Stimulated activated CD8-positive, alpha-beta memory T cell treated with anti-CD3 and anti-CD28 coated beads, Interleukin-12 subunit alpha, Interleukin-12 subunit beta, amount 100 ng/mL, for 4 hours (primary cell): ENCODE measurements at regions not wholly inside any gene's neighbourhood (a gene's known extent, or its start where the extent isn't known, plus 50 kb on each side); places are given as distances from the start of the nearest gene placed in this dataset.
"Not testable (repeated sequence)": the region's sequence is repeated elsewhere in the genome, so short reads cannot be mapped to it uniquely, and the experiment has no call there.

ENCODE experiments used
- DNase-seq: peaks from one replicate; pipeline ENCODE4 v3.0.0-alpha.2; 2020; ENCODE audit warnings: low read depth

DNA sequence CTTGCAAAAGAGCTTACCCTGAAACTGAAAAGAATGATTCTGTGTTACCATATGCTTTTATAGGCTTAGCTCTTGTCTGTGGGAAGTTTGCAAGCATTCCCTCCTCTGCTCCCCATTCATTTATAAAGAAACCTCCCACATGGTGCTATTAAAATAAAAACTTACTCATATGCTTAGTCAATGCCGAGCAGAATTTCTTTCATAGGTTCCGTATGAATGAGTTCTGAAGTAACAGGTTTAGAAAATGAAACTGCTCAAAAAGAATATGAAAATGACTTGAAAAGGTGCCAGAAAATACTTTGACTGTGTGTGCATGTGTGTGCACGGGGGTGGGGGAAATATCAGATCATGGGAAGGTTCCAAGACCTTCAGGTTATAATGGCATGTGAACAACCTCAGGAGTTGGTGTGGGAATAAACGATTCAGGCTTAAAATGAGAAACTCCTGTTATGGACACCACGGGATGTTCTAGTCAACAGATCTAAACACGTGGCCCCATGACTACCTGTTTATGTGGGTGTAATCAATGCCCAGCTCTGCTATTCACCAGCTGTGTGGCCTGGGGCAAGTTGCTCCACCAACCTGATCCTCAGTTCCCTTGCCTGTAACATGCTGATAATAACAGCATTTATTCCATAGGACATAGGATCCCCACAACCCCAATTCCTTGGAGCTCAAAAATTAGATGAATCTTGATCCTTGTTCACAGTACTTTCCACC is 293.7 kb upstream of the PLGLB1 start:
- DNase-seq, result not testable (repeated sequence)

DNA sequence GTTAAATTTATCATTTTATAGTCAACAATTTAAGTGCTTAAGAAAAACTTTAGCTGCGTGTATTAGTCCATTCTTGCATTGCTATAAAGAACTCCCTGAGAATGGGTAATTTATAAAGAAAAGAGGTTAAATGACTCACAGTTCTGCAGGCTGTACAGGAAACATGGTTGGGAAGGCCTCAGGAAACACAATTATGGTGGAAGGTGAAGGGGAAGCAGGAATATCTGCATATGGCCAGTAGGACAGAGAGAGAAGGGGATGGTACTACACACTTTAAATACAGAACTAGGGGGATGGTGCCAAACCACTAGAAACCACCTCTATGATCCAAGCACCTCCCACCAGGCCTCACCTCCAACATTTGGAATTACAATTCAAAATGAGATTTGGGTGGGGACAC is 295.5 kb upstream of the PLGLB1 start:
- DNase-seq, result not testable (repeated sequence)

DNA sequence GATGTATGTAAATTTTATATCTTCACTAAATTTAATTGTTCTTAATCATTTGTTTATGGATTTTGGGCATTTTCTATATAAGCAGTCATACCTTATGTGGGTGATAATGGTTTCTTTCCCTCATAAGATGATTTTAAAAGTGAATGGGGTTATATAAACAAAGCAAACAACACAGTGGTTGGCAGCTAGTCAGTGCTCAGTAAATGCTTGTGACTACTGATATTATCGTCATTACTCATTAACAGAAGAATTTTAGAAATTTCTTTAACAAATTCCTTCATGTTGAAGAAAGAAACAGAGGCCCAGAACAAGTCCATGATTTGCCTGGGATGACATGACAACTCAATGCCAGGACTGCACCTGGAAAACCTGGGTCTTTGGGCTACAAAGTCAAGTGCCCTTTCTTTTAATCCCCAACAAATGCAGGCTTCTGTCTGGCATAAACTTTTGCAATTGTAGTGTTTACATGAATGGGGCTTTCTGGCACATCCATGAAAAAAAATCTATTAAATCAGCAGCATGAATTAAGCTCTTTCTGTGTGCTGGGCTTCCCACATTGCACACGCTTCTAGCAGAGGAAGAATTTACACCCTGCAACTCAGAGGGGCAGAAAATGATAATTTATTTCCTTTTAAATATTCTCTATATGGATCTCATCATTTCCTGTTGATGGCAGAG is 297.3 kb upstream of the PLGLB1 start:
- not testable (repeated sequence) for DNase-seq

DNA sequence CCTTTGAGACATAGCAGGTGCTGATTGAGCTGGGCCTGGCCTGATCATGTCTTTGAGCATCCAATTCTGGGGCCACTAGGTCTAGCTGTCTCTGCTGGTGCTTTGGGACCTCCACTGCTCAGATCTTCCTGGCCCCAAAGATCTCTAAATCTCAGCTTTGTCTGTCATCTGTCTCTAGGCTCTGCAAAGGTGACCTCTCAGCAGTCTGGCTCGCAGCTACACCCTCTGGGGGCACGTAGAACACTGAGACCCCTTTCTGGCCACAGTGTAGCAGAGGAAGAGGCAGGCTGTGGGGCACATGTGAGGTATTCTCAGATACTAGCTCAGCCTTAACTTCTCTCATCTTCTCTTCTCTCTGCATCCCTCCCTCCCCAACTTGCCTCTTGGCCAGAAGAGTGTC is 298.1 kb upstream of the PLGLB1 start:
- not testable (repeated sequence) for DNase-seq

DNA sequence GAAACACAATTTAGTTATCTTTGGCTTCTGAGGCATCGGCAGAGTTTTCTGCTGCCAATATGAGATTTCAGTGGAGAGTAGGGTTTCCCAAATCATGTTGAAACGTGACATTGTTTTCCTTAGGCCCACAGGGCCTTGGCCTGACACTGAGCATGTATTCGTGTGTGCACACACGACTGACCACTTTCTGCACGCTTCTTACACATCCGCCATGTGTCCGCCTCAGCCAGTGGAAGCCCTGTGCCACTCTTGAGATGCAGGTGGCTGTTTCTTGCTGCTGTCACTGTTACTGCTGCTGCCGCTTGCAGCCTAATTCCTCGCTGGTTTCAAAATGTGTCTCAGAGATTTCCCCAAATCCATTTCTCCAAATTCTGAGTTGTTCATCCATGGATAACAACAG is 299.6 kb upstream of the PLGLB1 start:
- not testable (repeated sequence) for DNase-seq

DNA sequence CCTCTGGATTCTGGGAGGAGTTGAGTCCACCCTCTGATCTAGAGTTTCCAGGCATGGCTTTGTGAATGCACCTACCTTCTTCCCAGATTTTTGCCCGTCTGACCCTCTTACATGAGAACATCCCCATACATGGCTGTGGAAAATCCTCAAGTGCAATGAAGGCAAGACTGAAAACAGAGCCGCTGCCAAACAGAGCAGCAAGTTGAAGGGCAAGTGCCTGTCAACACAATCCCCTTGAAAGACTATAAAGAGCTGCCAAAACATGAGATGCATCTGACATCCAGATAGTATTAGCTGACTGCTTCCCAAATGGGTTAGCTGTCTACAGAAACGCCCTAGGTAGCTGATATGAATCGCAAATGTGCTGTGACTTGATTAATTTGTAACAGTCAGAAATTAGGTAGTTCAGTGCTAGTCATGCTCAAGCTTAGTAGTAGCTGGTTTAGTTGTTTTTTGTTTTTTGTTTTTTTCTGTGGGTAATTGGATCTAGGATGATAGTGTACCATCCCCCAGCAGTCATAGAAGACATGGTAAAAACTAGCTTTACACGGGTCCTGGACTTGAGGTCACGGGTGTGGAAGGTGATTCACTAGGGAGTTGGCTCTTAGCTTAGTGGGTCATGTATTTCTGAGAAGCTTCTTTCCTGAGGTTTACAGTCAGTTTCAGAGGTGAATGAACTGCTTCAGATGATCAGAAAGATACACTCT is 302.8 kb upstream of the PLGLB1 start:
- not testable (repeated sequence) for DNase-seq

DNA sequence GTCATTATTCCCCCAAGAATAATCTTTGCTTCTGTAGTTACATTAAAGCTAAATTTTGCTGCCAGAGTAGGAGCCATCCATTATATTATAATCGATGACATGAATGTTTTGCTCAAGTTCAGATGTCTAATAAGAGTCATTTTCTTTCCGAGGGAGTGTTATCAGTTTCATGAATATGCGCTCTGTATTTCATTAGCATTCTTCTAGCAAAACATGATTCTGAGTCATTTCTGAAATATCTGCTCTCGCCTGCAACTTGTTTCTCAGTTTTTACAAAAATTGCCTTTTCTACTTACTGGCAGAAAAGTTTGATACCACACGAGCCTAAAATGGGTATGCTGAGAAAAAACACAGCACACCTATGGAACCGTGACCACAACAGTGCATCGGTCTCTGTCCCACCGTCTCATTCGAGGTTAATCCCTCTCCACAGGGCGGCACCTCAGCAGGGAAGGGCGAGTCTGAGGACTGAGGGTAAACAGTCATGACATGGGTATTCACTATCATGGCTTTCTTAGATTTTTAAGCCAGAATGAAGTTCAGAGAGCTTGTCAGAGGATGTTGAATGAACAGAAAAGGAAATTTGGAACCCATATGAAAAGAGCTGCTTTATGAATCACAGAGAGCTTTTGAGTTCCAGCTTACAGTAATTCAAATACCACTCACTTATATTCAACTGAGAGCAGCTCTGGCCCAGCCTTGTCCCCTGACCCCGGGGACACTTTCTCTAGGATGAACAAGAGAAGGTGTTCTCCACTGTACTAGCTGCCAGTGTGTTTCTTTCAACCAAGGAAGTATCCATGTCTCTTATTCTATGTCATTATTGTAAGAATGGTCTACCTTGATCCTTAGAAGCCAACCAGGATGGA is 303.6 kb upstream of the PLGLB1 start:
- DNase-seq, result not testable (repeated sequence)

DNA sequence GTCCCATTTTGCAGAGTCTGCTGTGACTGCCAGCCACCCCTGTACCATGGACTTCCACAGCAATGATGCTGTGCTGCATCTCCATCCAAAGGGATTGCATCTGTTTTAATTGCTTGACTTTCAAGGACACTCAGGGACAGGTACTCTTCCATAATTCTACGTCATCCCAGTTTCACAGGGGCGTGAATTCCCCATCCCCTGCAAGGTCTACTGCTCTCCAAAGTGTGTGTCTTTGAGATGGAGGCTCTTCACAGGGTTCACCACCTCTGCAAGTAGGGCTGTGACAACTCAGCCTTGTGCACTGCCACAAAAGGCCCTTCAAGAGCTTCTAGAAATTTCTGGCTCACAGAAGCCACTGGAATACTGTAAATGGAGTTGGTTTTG is 304.3 kb upstream of the PLGLB1 start:
- not testable (repeated sequence) for DNase-seq

DNA sequence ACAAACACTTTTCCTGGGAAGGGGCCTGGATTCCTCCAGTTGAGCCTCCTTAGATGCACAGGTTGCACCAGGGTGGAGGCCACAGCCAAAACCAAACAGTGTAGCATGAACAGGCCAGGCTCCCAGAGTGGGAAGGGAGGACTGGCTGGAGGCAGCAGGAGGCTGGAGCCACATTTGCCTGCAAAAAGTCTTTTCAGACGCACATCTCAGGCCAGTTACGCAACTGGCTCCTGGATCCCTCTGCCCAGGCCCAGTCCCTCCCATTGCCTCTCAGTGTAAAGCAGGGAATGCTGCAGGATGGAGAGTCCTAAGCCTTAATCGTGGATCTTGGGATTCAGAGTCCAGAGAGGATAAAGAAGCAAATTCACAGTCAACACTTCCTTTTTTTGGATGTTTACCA is 305.1 kb upstream of the PLGLB1 start:
- DNase-seq, result not testable (repeated sequence)

DNA sequence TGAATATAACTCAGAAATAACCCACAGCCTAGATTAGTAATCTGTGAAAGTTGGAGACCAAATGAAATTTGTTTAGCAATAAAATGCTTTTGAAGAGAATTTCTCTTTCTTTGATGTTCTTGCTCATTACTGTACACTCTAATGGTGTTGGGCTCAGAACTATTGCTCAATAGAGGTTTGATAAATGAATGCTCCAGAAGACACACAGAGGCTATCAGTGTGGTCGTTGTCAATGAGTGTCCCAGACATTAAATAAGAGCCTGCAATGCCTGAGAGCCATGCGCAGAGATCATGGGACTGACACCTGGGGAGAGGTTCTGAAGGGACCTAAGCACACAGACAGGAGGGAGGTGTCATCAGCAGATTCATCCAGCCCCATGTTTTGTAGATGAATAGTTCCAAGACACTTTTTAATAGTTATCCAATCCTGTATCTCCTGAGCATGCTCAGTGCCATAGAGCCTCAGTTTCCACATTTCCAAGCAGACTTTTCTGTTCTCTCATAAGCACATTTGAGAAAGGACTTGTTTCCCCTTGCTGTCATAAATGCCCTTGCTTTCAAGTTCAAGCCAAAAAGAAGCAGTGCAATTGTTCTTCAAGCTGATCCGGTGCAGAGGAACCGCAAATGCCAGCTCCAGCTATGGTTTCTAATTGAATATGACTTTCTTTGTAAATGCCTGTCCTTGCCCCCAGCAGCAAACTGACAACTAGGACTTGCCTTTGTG is 306.2 kb upstream of the PLGLB1 start:
- DNase-seq, result not testable (repeated sequence)

DNA sequence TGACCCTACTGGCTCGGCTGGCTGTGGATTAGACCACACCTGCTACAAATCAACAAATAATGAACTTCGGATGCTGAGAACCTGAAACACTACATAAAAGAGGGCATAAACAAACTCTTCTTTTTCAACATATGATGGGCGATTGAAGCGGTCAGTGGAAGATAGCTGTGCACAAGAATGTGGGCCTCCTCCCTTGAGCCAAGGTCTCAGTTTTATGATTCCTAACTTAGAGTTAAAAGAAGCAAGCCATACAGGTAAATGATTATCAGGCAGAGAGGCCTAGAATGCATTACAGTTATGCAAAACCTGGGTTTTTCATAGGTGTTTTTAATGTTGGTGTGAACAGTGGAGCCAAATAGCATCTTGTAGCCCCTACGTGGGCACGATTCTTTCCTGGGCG is 307.9 kb upstream of the PLGLB1 start:
- DNase-seq, result not testable (repeated sequence)

DNA sequence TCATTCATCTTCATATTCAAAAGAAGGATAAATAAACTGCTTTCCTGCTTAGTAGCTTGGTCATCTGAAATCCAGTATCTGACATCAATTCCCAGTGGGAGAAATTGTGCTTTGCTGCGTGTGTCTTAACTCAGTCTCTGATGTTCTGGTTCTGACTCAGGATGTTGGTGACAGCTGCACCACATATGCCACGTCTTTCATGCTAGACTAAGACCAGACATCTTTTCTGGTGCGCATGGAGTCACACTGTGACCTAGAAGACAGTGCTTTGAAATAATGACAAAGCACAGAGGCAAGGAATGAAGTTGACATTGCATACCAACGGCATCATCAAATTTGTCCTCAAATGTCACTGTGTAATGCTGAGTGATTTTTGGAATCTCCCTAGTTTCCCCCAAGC is 308.8 kb upstream of the PLGLB1 start:
- not testable (repeated sequence) for DNase-seq

DNA sequence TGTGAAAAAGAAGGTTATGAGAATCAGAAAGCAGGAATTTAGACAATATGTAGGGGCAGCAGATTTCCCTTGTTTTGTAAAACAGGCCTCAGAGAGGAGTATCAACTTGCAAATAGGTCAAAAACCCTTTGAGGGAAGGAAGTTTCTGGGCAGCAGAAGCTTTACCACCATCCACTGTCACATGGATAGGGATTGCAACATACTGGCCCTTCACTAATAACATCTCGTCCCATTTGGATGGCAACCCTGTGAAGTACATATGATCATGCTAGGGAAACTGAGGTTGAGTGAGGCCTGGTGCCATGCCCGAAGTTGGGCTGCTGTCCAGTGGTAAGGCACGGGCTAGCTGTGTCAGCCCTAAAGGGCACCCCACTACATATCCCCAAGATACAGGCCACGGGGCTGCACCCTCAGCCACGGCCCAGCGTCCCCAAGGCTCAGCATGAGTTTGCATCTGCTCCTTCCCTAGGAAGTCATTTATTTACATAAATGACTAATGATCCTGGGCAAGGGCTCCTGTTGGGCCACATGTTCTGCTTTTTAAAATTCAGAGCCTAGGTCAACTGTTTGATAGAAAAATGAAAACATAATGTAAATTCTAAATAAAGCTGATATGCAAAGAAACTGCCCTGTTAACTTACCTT is 310.4 kb upstream of the PLGLB1 start:
- not testable (repeated sequence) for DNase-seq

DNA sequence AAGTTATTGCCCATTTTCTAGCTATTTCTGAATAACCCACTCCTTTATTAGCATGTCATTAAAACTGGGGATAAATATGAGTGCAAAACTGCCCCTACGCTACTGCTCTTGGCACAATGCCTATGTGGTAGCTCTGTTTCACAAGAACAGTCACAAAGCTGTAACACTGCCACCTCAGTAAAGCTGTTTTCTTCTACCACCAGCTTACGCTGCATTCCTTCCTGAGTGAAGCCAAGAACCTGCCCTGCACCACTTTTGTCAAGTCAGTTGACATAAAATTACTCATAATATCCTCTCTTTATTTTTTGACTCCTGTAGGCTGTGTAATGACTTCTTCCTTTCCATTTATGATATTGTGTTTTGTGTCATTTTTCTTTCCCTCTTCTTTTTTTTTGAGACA is 313.2 kb upstream of the PLGLB1 start:
- not testable (repeated sequence) for DNase-seq

DNA sequence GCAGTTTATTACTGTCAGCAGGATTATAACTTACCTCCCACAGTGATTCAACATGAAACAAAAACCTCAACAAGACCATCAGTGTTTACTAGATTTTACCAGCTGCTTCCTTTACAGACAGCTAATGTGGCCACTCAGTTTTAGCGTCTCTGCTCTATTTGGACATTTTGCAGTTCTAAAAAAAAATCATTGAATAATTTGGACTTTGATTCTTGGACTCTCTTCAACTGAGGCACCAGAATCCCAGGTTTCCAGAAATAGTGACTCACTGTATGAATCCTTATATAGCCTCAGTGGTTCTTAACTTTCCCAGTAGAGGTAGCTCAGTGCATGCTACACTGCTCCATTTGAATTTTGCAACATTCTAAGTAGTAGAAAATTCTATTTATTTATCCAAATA is 317.4 kb upstream of the PLGLB1 start:
- not testable (repeated sequence) for DNase-seq

DNA sequence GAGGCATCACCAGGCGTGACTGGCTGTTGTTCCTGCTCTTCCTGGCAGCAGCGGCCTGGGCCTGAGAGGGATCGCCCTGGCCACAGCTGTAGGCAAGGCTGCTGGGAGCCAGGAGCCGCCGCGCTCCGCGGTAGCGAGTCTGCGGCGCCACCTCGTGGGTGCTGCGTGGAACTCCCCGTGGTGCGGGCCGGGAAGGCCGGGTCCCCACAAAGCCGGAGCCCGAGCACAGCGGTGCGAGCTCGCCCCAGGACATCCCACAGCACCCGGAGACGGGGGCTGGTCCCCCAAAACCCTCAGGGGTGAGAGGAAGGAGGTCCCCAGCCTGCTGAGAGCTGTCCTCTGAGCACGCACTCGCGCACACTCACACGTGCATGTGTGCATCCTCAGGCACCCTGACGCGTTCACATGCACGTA is 320.0 kb upstream of the PLGLB1 start:
- not testable (repeated sequence) for DNase-seq

DNA sequence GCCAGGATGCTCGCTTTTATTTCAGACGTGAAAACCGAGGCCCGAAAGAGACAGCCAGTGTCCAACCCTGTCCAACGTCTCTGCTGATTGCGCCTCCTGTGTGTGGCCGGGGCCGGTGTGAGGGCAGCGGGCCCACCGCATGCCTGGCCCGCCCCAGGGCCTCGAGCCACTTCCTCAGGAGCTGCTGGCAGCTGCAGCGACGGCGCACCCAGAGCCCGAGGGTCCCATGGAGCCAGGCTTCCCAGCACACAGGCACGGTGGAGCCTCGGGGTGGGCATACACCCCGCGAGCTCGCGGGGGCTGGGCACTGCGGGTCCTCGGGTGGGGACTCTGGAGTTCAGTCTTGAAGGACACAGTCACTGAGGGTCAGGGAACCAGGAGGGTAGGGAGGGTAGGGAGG is 320.5 kb upstream of the PLGLB1 start:
- not testable (repeated sequence) for DNase-seq

DNA sequence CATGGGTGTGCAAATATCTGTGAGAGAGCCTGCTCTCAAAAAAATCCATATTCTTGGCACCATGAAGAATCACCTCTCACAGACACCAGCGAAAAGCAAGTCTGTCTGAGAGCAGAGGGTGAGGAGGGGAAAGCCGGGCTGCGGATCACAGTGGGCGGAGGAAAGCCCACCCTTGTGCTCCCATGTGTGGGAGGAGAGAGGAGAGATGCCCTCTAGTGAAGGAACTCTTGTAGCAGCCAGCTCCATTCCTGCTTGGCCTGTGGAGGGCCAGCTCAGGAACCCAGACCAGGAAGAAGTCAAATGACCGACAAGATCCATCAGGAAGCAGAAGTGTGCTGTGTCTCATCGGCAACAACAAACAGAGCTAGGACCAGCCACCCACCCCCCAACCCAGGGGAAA is 321.7 kb upstream of the PLGLB1 start:
- DNase-seq, result not testable (repeated sequence)

DNA sequence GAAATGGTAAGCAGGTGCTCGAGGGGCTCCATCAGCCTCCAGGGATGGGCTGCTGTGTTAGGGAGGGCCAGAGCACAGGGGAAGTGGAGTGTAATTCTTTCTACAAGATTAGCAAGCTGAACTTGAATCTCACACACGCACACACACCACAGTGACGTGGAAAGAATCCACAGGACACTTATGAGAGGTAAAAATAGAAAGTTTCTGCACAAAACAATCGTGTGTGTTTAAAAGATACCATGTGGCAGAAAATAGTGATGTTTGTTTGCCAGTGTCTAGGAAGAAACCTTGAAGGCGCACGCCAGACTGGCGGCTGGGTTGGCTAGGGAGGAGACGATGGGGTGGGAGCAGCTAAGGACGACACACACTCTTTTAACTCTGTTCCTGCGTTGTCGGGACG is 323.6 kb upstream of the PLGLB1 start:
- not testable (repeated sequence) for DNase-seq

DNA sequence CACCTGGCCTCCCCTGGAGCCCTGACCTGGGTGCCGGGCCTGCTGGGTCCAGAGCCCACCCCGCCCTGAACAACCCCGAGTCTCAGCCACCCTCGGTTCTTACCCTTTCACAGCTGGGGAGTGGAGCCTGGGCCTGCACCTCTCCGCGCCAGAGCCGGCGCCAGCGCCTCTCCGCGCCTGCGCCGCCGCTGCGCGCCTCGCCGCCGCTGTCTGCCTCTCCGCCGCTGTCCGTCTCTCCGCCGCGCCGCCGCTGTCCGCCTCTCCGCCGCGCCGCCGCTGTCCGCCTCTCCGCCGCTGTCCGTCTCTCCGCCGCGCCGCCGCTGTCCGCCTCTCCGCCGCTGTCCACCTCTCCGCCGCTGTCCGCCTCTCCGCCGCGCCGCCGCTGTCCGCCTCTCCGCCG is 326.9 kb upstream of the PLGLB1 start:
- not testable (repeated sequence) for DNase-seq

DNA sequence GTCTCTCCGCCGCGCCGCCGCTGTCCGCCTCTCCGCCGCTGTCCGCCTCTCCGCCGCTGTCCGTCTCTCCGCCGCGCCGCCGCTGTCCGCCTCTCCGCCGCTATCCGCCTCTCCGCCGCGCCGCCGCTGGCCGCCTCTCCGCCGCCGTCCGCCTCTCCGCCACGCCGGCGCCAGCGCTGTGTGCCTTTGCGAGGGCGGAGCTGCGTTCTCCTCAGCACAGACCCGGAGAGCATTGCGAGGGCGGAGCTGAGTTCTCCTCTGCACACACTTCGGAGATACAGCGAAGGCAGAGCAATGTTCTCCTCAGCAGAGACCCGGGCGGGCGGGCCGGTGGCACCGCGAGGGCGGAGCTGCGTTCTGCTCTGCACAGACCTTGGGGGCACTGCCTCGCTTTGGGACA is 327.4 kb upstream of the PLGLB1 start:
- DNase-seq, result not testable (repeated sequence)
